ENCODE measurements at regions not wholly inside any gene's neighbourhood (a gene's known extent, or its start where the extent isn't known, plus 50 kb on each side); places are given as distances from the start of the nearest gene placed in this dataset.

DNA sequence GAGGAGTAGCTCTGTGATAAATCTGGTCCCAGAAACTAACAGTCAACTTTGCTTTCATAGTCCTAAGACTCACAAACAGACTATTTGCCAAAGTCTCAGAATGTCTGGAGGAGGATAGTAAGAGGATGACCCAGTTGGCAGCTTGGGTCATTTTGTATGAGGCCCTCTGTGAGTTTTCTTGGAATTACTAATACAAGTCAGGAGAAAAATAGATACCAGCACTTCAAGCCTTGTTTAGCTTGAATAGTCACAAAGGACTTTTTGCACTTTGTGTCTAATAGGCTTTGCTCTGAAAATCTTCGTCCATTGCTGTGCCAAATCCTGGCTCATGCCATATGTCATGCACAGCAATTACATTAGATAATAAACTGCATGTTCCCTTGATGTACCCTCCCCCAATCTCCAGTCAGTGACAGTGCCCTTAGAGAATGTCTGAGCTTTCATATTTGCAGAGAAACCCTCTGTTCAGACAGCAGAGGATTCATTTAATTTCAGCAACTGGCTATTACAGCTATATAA, 612.8 kb downstream of the CSNK1G3 start:
- TF ChIP-seq, protein P1, sequence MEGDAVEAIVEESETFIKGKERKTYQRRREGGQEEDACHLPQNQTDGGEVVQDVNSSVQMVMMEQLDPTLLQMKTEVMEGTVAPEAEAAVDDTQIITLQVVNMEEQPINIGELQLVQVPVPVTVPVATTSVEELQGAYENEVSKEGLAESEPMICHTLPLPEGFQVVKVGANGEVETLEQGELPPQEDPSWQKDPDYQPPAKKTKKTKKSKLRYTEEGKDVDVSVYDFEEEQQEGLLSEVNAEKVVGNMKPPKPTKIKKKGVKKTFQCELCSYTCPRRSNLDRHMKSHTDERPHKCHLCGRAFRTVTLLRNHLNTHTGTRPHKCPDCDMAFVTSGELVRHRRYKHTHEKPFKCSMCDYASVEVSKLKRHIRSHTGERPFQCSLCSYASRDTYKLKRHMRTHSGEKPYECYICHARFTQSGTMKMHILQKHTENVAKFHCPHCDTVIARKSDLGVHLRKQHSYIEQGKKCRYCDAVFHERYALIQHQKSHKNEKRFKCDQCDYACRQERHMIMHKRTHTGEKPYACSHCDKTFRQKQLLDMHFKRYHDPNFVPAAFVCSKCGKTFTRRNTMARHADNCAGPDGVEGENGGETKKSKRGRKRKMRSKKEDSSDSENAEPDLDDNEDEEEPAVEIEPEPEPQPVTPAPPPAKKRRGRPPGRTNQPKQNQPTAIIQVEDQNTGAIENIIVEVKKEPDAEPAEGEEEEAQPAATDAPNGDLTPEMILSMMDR (IDR thresholded peaks at IDR 0.05; ENCODE audit: low read depth, low read length, missing control alignments) = no peak
- no peak overlapping the region for H3K4me3 ChIP-seq (ENCODE audit: low read depth, low read length)
- in situ Hi-C loops (cut with HindIII; ENCODE audit: low sequenced_read_pairs) = no loop called here
- no peak for DNase-seq (ENCODE audit: low read depth)

DNA sequence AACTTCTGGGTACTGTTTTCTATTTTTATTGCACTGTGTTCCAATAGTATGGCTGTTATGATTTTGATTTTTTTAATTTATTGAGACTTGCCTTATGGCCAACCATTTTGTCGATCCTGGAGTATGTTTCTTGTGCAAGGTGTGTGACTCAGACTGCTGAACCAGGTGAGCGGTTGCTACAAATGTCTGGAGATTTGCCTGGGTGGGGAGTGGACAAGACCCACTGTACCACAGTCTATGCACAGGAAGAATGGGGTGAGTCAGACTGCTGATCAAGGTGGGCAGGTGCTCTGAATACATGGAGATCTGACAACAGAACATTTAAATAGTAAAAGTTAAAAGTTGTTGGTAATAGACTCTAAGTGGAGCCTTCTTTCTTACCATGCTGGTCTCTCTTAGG, 609.2 kb downstream of the CSNK1G3 start:
- in situ Hi-C loops (cut with HindIII; ENCODE audit: low sequenced_read_pairs) = no loop called here
- no peak for DNase-seq (ENCODE audit: low read depth)
- H3K4me3 ChIP-seq (ENCODE audit: low read depth, low read length) = no peak overlapping the region
- TF ChIP-seq, protein P1 (IDR thresholded peaks at IDR 0.05; ENCODE audit: low read depth, low read length, missing control alignments) = no peak

- TF ChIP-seq, protein P1 (IDR thresholded peaks at IDR 0.05; ENCODE audit: low read depth, low read length, missing control alignments) = no peak
- DNase-seq (ENCODE audit: low read depth) = no peak
- no peak overlapping the region for H3K4me3 ChIP-seq (ENCODE audit: low read depth, low read length)
- in situ Hi-C loops (cut with HindIII; ENCODE audit: low sequenced_read_pairs) = no loop called here
Measured at GRCh38 chr5:124114911-124115310, 602.9 kb downstream of the CSNK1G3 start.

- H3K4me3 ChIP-seq (ENCODE audit: low read depth, low read length) = no peak overlapping the region
- in situ Hi-C loops (cut with HindIII; ENCODE audit: low sequenced_read_pairs) = no loop called here
- DNase-seq (ENCODE audit: low read depth) = no peak
- TF ChIP-seq, protein P1 (IDR thresholded peaks at IDR 0.05; ENCODE audit: low read depth, low read length, missing control alignments) = no peak
Measured at GRCh38 chr5:124111886-124112285, 599.9 kb downstream of the CSNK1G3 start.

- in situ Hi-C loops (cut with HindIII; ENCODE audit: low sequenced_read_pairs) = no loop called here
- no peak overlapping the region for H3K4me3 ChIP-seq (ENCODE audit: low read depth, low read length)
- DNase-seq (ENCODE audit: low read depth) = no peak
- TF ChIP-seq, protein P1 (IDR thresholded peaks at IDR 0.05; ENCODE audit: low read depth, low read length, missing control alignments) = no peak
Measured at GRCh38 chr5:124110942-124111341, 599.0 kb downstream of the CSNK1G3 start.

- DNase-seq (ENCODE audit: low read depth) = no peak
- TF ChIP-seq, protein P1 (IDR thresholded peaks at IDR 0.05; ENCODE audit: low read depth, low read length, missing control alignments) = no peak
- in situ Hi-C loops (cut with HindIII; ENCODE audit: low sequenced_read_pairs) = no loop called here
- H3K4me3 ChIP-seq (ENCODE audit: low read depth, low read length) = no peak overlapping the region
Measured at GRCh38 chr5:124105326-124105725, 593.3 kb downstream of the CSNK1G3 start.

DNA sequence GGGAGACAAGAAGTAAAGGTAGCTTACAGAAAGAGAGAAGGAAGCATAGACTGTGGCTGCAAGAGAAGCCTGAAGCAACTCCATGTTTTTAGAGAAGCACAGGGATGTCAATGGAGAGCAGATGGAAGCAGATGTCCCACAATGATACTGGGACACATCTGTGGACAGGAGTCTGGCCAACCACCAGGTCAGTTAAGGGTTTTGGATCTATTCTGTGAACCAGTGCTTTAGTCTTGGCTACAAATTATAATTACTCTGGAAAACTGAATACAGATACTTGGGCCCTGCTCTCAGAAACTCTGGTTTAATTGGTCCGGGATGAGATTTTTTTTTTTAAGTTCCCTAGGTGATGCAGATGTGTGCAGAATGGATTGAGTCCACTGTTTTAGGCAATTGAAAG, 592.8 kb downstream of the CSNK1G3 start:
- in situ Hi-C loops (cut with HindIII; ENCODE audit: low sequenced_read_pairs) = no loop called here
- H3K4me3 ChIP-seq (ENCODE audit: low read depth, low read length) = no peak overlapping the region

More for the DNA sequence above, 592.8 kb downstream of the CSNK1G3 start:
- DNase-seq (ENCODE audit: low read depth) = no peak
- TF ChIP-seq, protein P1 (IDR thresholded peaks at IDR 0.05; ENCODE audit: low read depth, low read length, missing control alignments) = no peak
